Smooth muscle cell of the brain vasculature (primary cell): ENCODE measurements at regions not wholly inside any gene's neighbourhood (a gene's known extent, or its start where the extent isn't known, plus 50 kb on each side); places are given as distances from the start of the nearest gene placed in this dataset.

Experiments
- DNase-seq: peaks from one replicate; pipeline ENCODE4 v3.0.0-alpha.2; 2012; ENCODE audit warnings: low read depth, low spot score

GRCh38 chr3:117172426-117172825 is 462.8 kb downstream of the TUSC7 start:
- DNase-seq: no peak

GRCh38 chr3:117181222-117181621 is 471.6 kb downstream of the TUSC7 start:
- no peak for DNase-seq

- no peak for DNase-seq
Measured at GRCh38 chr3:117184574-117184973, 475.0 kb downstream of the TUSC7 start.

- DNase-seq: no peak
Measured at GRCh38 chr3:117191245-117191644, 481.7 kb downstream of the TUSC7 start.

- DNase-seq: no peak
Measured at GRCh38 chr3:117192888-117193287, 483.3 kb downstream of the TUSC7 start.

GRCh38 chr3:117193390-117193789 is 483.8 kb downstream of the TUSC7 start:
- DNase-seq: no peak

- DNase-seq: no peak
Measured at GRCh38 chr3:117195034-117195433, 485.5 kb downstream of the TUSC7 start.

GRCh38 chr3:117200962-117201361 is 491.4 kb downstream of the TUSC7 start:
- DNase-seq: no peak

- no peak for DNase-seq
Measured at GRCh38 chr3:117201901-117202774, 492.6 kb downstream of the TUSC7 start.

GRCh38 chr3:117217355-117217754 is 507.8 kb downstream of the TUSC7 start:
- no peak for DNase-seq

GRCh38 chr3:117217760-117218316 is 508.3 kb downstream of the TUSC7 start:
- no peak for DNase-seq

- no peak for DNase-seq
Measured at GRCh38 chr3:117218641-117219048, 509.1 kb downstream of the TUSC7 start.

GRCh38 chr3:117219296-117219695 is 509.7 kb downstream of the TUSC7 start:
- DNase-seq: no peak

GRCh38 chr3:117226932-117227331 is 517.4 kb downstream of the TUSC7 start:
- no peak for DNase-seq

- no peak for DNase-seq
Measured at GRCh38 chr3:117228466-117228865, 518.9 kb downstream of the TUSC7 start.

- DNase-seq: no peak
Measured at GRCh38 chr3:117230924-117231323, 521.3 kb downstream of the TUSC7 start.

- no peak for DNase-seq
Measured at GRCh38 chr3:117234331-117234730, 524.8 kb downstream of the TUSC7 start.

GRCh38 chr3:117235304-117235703 is 525.7 kb downstream of the TUSC7 start:
- no peak for DNase-seq

GRCh38 chr3:117238806-117239205 is 529.2 kb downstream of the TUSC7 start:
- DNase-seq: no peak

GRCh38 chr3:117243657-117244056 is 534.1 kb downstream of the TUSC7 start:
- DNase-seq: no peak

GRCh38 chr3:117246771-117247555 is 537.4 kb downstream of the TUSC7 start:
- DNase-seq: no peak

GRCh38 chr3:117248153-117248552 is 538.6 kb downstream of the TUSC7 start:
- DNase-seq: no peak
